ENCODE measurements at regions not wholly inside any gene's neighbourhood (a gene's known extent, or its start where the extent isn't known, plus 50 kb on each side); places are given as distances from the start of the nearest gene placed in this dataset.
A peak's percentile ranks its signal among the peaks of the same experiment; 100 is the strongest.

- TF ChIP-seq ZNF462 (CRISPR knock-in tag; IDR thresholded peaks at IDR 0.05) (no peak), ETS1 (IDR thresholded peaks at IDR 0.05) (no peak)
Observed at GRCh38 chr14:71290301-71290700, 383.0 kb downstream of the PCNX1 start (continued).

- Mint-ChIP-seq H3K27me3 (ENCODE audit: insufficient read depth, low read depth, poor library complexity) (peaks cover 2% of the 10 kb centered on the region), H3K9me3 (peaks cover under 1% of the 10 kb centered on the region; the same call in 1 of the 3 replicates), H3K27ac (no peak overlapping the region), H3K4me1 (peaks cover 4% of the 10 kb centered on the region; the same call in 1 of the 3 replicates), H3K4me3 (no peak overlapping the region), H3K36me3 (ENCODE audit: low read depth) (peaks cover under 1% of the 10 kb centered on the region; the same call in 2 of the 3 replicates)
- TF ChIP-seq CREB1 (CRISPR knock-in tag; IDR thresholded peaks at IDR 0.05; ENCODE audit: low read depth): no peak
- no peak for TF ChIP-seq JUNB (IDR thresholded peaks at IDR 0.05; ENCODE audit: unreplicated experiment)
- TF ChIP-seq EZH2 (IDR thresholded peaks at IDR 0.05; ENCODE audit: low read depth, unreplicated experiment): no peak
- Histone ChIP-seq H3K27me3 (ENCODE audit: insufficient read depth) (no peaks in the 10 kb centered on the region), H3K9me2 (ENCODE audit: insufficient read depth) (peaks cover 4% of the 10 kb centered on the region; the same call in 1 of the 2 replicates), H3K4me1 (ENCODE audit: insufficient read depth) (no peaks in the 10 kb centered on the region), H3K79me2 (replicated peaks; ENCODE audit: insufficient read depth) (no peaks in the 10 kb centered on the region), H3K4me2 (no peak overlapping the region), H2AFZ (peak overlapping the region; percentile 47; the same call in 1 of the 2 replicates), H3K27ac (ENCODE audit: low read depth) (no peak overlapping the region), H3F3A (replicated peaks; ENCODE audit: low read depth) (no peaks in the 10 kb centered on the region), H3K4me3 (no peak overlapping the region), H3K36me3 (ENCODE audit: insufficient read depth) (no peaks in the 10 kb centered on the region), H4K20me1 (replicated peaks; ENCODE audit: insufficient read depth) (no peaks in the 10 kb centered on the region)
- DNase-seq (ENCODE audit: low spot score) (no peak), ATAC-seq (no peak)
Observed at GRCh38 chr14:71290960-71291466, 383.8 kb downstream of the PCNX1 start.

Measured in GM23338 (cell line).